DND-41 (cell line): ENCODE measurements at regions not wholly inside any gene's neighbourhood (a gene's known extent, or its start where the extent isn't known, plus 50 kb on each side); places are given as distances from the start of the nearest gene placed in this dataset.

ENCODE experiments used
- ATAC-seq: fragments of 200-7000 bp; cut with Tn5 transposase; 3 replicates; pipeline ENCODE4 v1.9.1; 2021; ENCODE audit warnings: low read depth; ENCODE audit not compliant: insufficient read depth
- DNase-seq: peaks from one replicate; pipeline ENCODE4 v3.0.0-alpha.2; 2020
- H2AFZ ChIP-seq: 2 replicates; pipeline ENCODE4 v1.6.0; 2012; ENCODE audit warnings: low read depth, low read length
- H3K27ac ChIP-seq: 2 replicates; pipeline ENCODE4 v1.5.1; 2012; ENCODE audit warnings: low read length, inconsistent platforms
- H3K27me3 ChIP-seq: fragments of 200-600 bp; sonication (generic); 2 replicates; pipeline ENCODE4 v1.6.0; 2012; ENCODE audit warnings: low read length, mild to moderate bottlenecking, inconsistent platforms; ENCODE audit not compliant: insufficient read depth, poor library complexity
- H3K36me3 ChIP-seq: 2 replicates; pipeline ENCODE4 v1.5.1; 2012; ENCODE audit warnings: low read length, inconsistent platforms; ENCODE audit not compliant: insufficient read depth
- H3K4me1 ChIP-seq: 2 replicates; pipeline ENCODE4 v1.5.1; 2012; ENCODE audit warnings: mild to moderate bottlenecking, low read length; ENCODE audit not compliant: insufficient read depth
- H3K4me2 ChIP-seq: 2 replicates; pipeline ENCODE4 v1.6.0; 2012; ENCODE audit warnings: mild to moderate bottlenecking, moderate library complexity, low read length, inconsistent platforms; ENCODE audit not compliant: insufficient read depth
- H3K4me3 ChIP-seq, 2 experiments: fragments of 200-600 bp in 1 of 2; shearing (Covaris generic) in 1 of 2; 2 replicates each; pipeline ENCODE4 v1.5.1; 2012 to 2016; ENCODE audit warnings: inconsistent platforms in 2 of 2, low read length in 2 of 2, mild to moderate bottlenecking in 2 of 2, low read depth in 1 of 2, moderate library complexity in 1 of 2
- H3K79me2 ChIP-seq: 2 replicates; pipeline ENCODE4 v1.6.0; 2012; ENCODE audit warnings: low read length, inconsistent platforms; ENCODE audit not compliant: insufficient read depth
- H3K9ac ChIP-seq: 2 replicates; pipeline ENCODE4 v1.6.0; 2012; ENCODE audit warnings: low read depth, mild to moderate bottlenecking, inconsistent platforms, low read length, moderate library complexity
- H3K9me3 ChIP-seq: 2 replicates; pipeline ENCODE4 v1.5.1; 2012; ENCODE audit warnings: low read length, moderate library complexity, mild to moderate bottlenecking, inconsistent platforms; ENCODE audit not compliant: insufficient read depth, severe bottlenecking
- H4K20me1 ChIP-seq: 2 replicates; pipeline ENCODE4 v1.6.0; 2012; ENCODE audit warnings: low read length; ENCODE audit not compliant: insufficient read depth
- CTCF ChIP-seq: IDR thresholded peaks from 2 replicates; pipeline ENCODE4 v1.5.1; 2012; ENCODE audit warnings: borderline replicate concordance, low read length, moderate library complexity, mild to moderate bottlenecking; ENCODE audit not compliant: poor library complexity, severe bottlenecking; ENCODE audit errors: extremely low read depth
- EZH2 ChIP-seq: IDR thresholded peaks from 3 replicates; pipeline ENCODE4 v1.6.1; 2012; ENCODE audit warnings: borderline replicate concordance, low read depth, mild to moderate bottlenecking, moderate library complexity, low read length, inconsistent platforms; ENCODE audit not compliant: severe bottlenecking

GRCh38 chr4:166399021-166399420, 526.0 kb downstream of the TLL1 start:
- DNase-seq = no peak

GRCh38 chr4:166400270-166400894, 527.3 kb downstream of the TLL1 start:
- ATAC-seq (no peak), DNase-seq (no peak)
- H2AFZ ChIP-seq = no peak overlapping the region
- no peaks in the 10 kb centered on the region for H4K20me1 ChIP-seq
- no peak overlapping the region for H3K9ac ChIP-seq
- no peaks in the 10 kb centered on the region for H3K27me3 ChIP-seq
- H3K27ac ChIP-seq = no peak overlapping the region
- no peaks in the 10 kb centered on the region for H3K79me2 ChIP-seq
- no peaks in the 10 kb centered on the region for H3K4me1 ChIP-seq
- no peaks in the 10 kb centered on the region for H3K36me3 ChIP-seq
- TF ChIP-seq EZH2 = no peak
- TF ChIP-seq CTCF = no peak
- no peak overlapping the region for H3K4me3 ChIP-seq
- no peak overlapping the region for H3K4me2 ChIP-seq
- H3K9me3 ChIP-seq = no peaks in the 10 kb centered on the region

More at GRCh38 chr4:166399021-166399420, 526.0 kb downstream of the TLL1 start:
- no peaks in the 10 kb centered on the region for H3K36me3 ChIP-seq
- H3K27me3 ChIP-seq = no peaks in the 10 kb centered on the region
- H3K9me3 ChIP-seq = no peaks in the 10 kb centered on the region
- H3K4me2 ChIP-seq = no peak overlapping the region
- TF ChIP-seq EZH2 = no peak
- no peak for TF ChIP-seq CTCF
- no peaks in the 10 kb centered on the region for H4K20me1 ChIP-seq
- no peak overlapping the region for H2AFZ ChIP-seq
- no peaks in the 10 kb centered on the region for H3K79me2 ChIP-seq
- H3K4me3 ChIP-seq = no peak overlapping the region
- H3K9ac ChIP-seq = no peak overlapping the region
- ATAC-seq = no peak
- no peak overlapping the region for H3K27ac ChIP-seq
- no peaks in the 10 kb centered on the region for H3K4me1 ChIP-seq

GRCh38 chr4:166413356-166413755, 540.3 kb downstream of the TLL1 start:
- no peak for TF ChIP-seq CTCF
- TF ChIP-seq EZH2 = no peak
- Histone ChIP-seq H3K27me3 (no peaks in the 10 kb centered on the region), H3K79me2 (no peaks in the 10 kb centered on the region), H3K36me3 (no peaks in the 10 kb centered on the region), H3K4me2 (no peak overlapping the region), H3K27ac (no peak overlapping the region), H3K9me3 (no peaks in the 10 kb centered on the region), H3K4me3 (no peak overlapping the region), H2AFZ (no peak overlapping the region), H4K20me1 (no peaks in the 10 kb centered on the region), H3K9ac (no peak overlapping the region), H3K4me1 (no peaks in the 10 kb centered on the region)
- DNase-seq = no peak
- ATAC-seq = no peak
